Kidney (tissue), 13 donors: ENCODE measurements at regions not wholly inside any gene's neighbourhood (a gene's known extent, or its start where the extent isn't known, plus 50 kb on each side); places are given as distances from the start of the nearest gene placed in this dataset.

ENCODE experiments used
- DNase-seq, 5 donors: peaks; one replicate each; pipeline ENCODE4 v3.0.0-alpha.2; 2013 to 2020
- FAIRE-seq: peaks from 2 replicates; lab custom pipeline; 2012; peaks lifted over from hg19 to GRCh38; lab: Jason Lieb, UNC
- H3K27ac ChIP-seq, 2 donors: one replicate each; pipeline ENCODE4 v1.7.0; 2013; ENCODE audit warnings: low read depth in 2 of 2, low read length in 2 of 2, inconsistent platforms in 1 of 2
- H3K27me3 ChIP-seq: one replicate; pipeline ENCODE4 v1.7.1; 2013; ENCODE audit warnings: low read length, inconsistent platforms; ENCODE audit not compliant: control insufficient read depth, insufficient read depth
- H3K36me3 ChIP-seq, 3 donors: one replicate each; pipeline versions ENCODE4 v1.7.0 to v1.7.1; 2013; ENCODE audit warnings: low read length in 3 of 3, control low read depth in 1 of 3, inconsistent platforms in 1 of 3; ENCODE audit not compliant: insufficient read depth in 3 of 3, control insufficient read depth in 2 of 3
- H3K4me1 ChIP-seq, 3 donors: one replicate each; pipeline versions ENCODE4 v1.7.0 to v1.7.1; 2013; ENCODE audit warnings: low read length in 3 of 3, inconsistent platforms in 1 of 3, low read depth in 1 of 3; ENCODE audit not compliant: control insufficient read depth in 2 of 3, insufficient read depth in 2 of 3
- H3K4me3 ChIP-seq, 3 donors: one replicate each; pipeline versions ENCODE4 v1.7.0 to v1.8.1; 2013; ENCODE audit warnings: low read length in 3 of 3, control low read depth in 1 of 3, inconsistent platforms in 1 of 3
- H3K9ac ChIP-seq, 3 donors: one replicate each; pipeline versions ENCODE4 v1.7.0 to v1.7.1; 2013; ENCODE audit warnings: low read length in 3 of 3, control low read depth in 1 of 3, inconsistent platforms in 1 of 3
- H3K9me3 ChIP-seq, 3 donors: one replicate each; pipeline versions ENCODE4 v1.7.0 to v1.7.1; 2013; ENCODE audit warnings: low read length in 3 of 3, control low read depth in 1 of 3, inconsistent platforms in 1 of 3; ENCODE audit not compliant: control insufficient read depth in 2 of 3, insufficient read depth in 1 of 3
- intact Hi-C: fragments of 100-400 bp; cut with DNase I; formaldehyde crosslinking; loops from one replicate; pipeline ENCODE4 v1.11.1; 2022
- TF ChIP-seq, protein P1 (sequence below): IDR thresholded peaks from 3 replicates; pipeline ENCODE4 v1.5.1; 2012; ENCODE audit warnings: mild to moderate bottlenecking, moderate library complexity, borderline replicate concordance; ENCODE audit not compliant: insufficient read depth; ENCODE audit errors: extremely low read depth
- donor health status: control.
- donor health status: control.
- donor health status: control.
- donor health status: control.
- donor health status: control.
- donor health status: DM: yes; HTN: yes; CAD: no.
- donor health status: Normal renal cell carcinoma (clear cell type).

- no peaks in the 10 kb centered on the region for H3K27me3 ChIP-seq
- peak overlapping the region in 1 of 2 donors; percentile 9 for H3K27ac ChIP-seq
- no peak overlapping the region for H3K4me3 ChIP-seq
- DNase-seq (peak in 1 of 5 donors; percentile 53), FAIRE-seq (no peak)
- no peaks in the 10 kb centered on the region for H3K9me3 ChIP-seq
- TF ChIP-seq, protein P1, sequence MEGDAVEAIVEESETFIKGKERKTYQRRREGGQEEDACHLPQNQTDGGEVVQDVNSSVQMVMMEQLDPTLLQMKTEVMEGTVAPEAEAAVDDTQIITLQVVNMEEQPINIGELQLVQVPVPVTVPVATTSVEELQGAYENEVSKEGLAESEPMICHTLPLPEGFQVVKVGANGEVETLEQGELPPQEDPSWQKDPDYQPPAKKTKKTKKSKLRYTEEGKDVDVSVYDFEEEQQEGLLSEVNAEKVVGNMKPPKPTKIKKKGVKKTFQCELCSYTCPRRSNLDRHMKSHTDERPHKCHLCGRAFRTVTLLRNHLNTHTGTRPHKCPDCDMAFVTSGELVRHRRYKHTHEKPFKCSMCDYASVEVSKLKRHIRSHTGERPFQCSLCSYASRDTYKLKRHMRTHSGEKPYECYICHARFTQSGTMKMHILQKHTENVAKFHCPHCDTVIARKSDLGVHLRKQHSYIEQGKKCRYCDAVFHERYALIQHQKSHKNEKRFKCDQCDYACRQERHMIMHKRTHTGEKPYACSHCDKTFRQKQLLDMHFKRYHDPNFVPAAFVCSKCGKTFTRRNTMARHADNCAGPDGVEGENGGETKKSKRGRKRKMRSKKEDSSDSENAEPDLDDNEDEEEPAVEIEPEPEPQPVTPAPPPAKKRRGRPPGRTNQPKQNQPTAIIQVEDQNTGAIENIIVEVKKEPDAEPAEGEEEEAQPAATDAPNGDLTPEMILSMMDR, result no peak
- intact Hi-C loops, result no loop called here
- H3K9ac ChIP-seq, result no peak overlapping the region
- H3K36me3 ChIP-seq, result no peaks in the 10 kb centered on the region
- peaks cover 0 to 11% (median 4%) of the 10 kb centered on the region in 3 donors for H3K4me1 ChIP-seq
Measured at GRCh38 chr2:234146087-234146826, 95.8 kb downstream of the SPP2 start.

DNA sequence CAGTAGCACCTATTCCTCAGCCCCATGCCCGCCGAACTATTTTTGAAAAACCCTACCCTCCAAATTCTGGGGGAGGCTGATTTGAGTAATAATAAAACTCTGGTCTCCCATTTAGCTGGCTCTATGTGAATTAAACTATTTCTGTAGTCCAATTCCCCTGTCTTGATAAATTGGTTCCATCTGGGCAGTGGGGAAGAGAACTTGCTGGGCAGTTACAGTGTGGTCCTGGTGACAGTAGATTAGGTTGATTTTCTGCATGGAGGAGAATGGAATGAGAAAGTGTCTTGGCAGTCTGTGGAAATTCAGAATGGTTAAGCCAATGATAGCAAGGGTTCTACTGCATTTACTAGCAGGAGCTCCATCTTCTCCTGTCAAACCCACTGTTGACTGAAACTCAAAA, 95.0 kb downstream of the SPP2 start:
- intact Hi-C loops, result no loop called here
- H3K36me3 ChIP-seq, result no peaks in the 10 kb centered on the region
- no peak overlapping the region for H3K4me3 ChIP-seq
- no peak overlapping the region for H3K27ac ChIP-seq
- no peaks in the 10 kb centered on the region for H3K9me3 ChIP-seq
- DNase-seq (no peak), FAIRE-seq (no peak)
- peaks cover 0 to 11% (median 4%) of the 10 kb centered on the region in 3 donors for H3K4me1 ChIP-seq
- no peak overlapping the region for H3K9ac ChIP-seq
- no peaks in the 10 kb centered on the region for H3K27me3 ChIP-seq
- TF ChIP-seq, protein P1, result no peak

DNA sequence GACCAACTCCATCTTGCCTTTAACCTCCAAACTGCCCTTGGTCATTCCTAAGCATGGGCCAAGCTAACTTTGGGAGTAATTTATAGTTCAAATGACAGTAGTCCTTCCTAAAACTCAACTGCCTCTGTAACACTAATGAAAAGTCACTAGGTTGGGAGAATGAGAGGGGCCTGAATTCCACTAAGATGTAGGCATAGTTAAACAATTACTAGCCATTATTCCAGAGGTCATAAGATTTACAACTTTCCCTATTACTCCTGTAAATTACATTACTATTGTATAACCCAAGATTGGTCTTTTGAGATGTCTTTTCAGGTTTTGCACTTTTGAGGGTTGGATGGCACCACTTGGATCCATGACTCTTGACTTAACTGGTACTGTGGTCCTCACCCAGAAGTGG, 94.6 kb downstream of the SPP2 start:
- no peak overlapping the region for H3K9ac ChIP-seq
- no peaks in the 10 kb centered on the region for H3K36me3 ChIP-seq
- intact Hi-C loops, result no loop called here
- no peaks in the 10 kb centered on the region for H3K27me3 ChIP-seq
- FAIRE-seq, result no peak
- H3K4me1 ChIP-seq, result peaks cover 0 to 11% (median 4%) of the 10 kb centered on the region in 3 donors
- H3K4me3 ChIP-seq, result no peak overlapping the region
- H3K27ac ChIP-seq, result no peak overlapping the region
- peaks cover 0 to under 1% (median 0%) of the 10 kb centered on the region in 3 donors for H3K9me3 ChIP-seq
- no peak for DNase-seq
- TF ChIP-seq, protein P1, result no peak
